Ascending aorta (tissue), 2 donors: ENCODE measurements at regions not wholly inside any gene's neighbourhood (a gene's known extent, or its start where the extent isn't known, plus 50 kb on each side); places are given as distances from the start of the nearest gene placed in this dataset.

ENCODE experiments used
- DNase-seq, 2 donors: peaks; one replicate each; pipeline ENCODE4 v3.0.0-alpha.2; 2019; ENCODE audit warnings: low spot score in 2 of 2
- H3K27ac ChIP-seq, 2 donors: fragments of 200-600 bp; sonication (generic); one replicate each; pipeline ENCODE4 v1.5.1; 2016 to 2017; ENCODE audit warnings: mild to moderate bottlenecking in 1 of 2
- H3K27me3 ChIP-seq: fragments of 200-600 bp; sonication (generic); one replicate; pipeline ENCODE4 v1.5.1; 2017
- H3K36me3 ChIP-seq, 2 donors: fragments of 200-600 bp; sonication (generic); one replicate each; pipeline ENCODE4 v1.5.1; 2016
- H3K4me1 ChIP-seq, 2 donors: fragments of 200-600 bp; sonication (generic); one replicate each; pipeline ENCODE4 v1.5.1; 2016 to 2017; ENCODE audit warnings: mild to moderate bottlenecking in 1 of 2
- H3K4me3 ChIP-seq, 2 donors: fragments of 200-600 bp; sonication (generic); one replicate each; pipeline ENCODE4 v1.5.1; 2016 to 2017; ENCODE audit warnings: mild to moderate bottlenecking in 1 of 2
- H3K9me3 ChIP-seq, 2 donors: fragments of 200-600 bp; sonication (generic); one replicate each; pipeline ENCODE4 v1.5.1; 2016
- CTCF ChIP-seq, 3 experiments: fragments of 200-600 bp in 2 of 3; fragments of 450-650 bp in 1 of 3; sonication (generic) in 2 of 3; IDR thresholded peaks; one replicate each; pipeline ENCODE4 v1.5.1; 2016 to 2019; ENCODE audit warnings: antibody characterized with exemption in 3 of 3, mild to moderate bottlenecking in 1 of 3, moderate library complexity in 1 of 3
- intact Hi-C: fragments of 100-400 bp; cut with DNase I; formaldehyde crosslinking; loops from one replicate; pipeline ENCODE4 v1.15.1; 2023

- Histone ChIP-seq H3K9me3 (no peaks in the 10 kb centered on the region), H3K27ac (no peak overlapping the region), H3K4me1 (no peaks in the 10 kb centered on the region), H3K4me3 (no peak overlapping the region), H3K36me3 (no peaks in the 10 kb centered on the region), H3K27me3 (no peaks in the 10 kb centered on the region)
- intact Hi-C loops, result loop anchor here (10.0 kb wide), 1 partner anchor 326 kb away; no protein-coding TSS in a partner anchor
- DNase-seq, result no peak
- no peak for TF ChIP-seq CTCF (IDR thresholded peaks at IDR 0.05)
Observed at GRCh38 chr2:204250692-204251091, 294.6 kb upstream of the PARD3B start.

- no peak for TF ChIP-seq CTCF (IDR thresholded peaks at IDR 0.05)
- intact Hi-C loops, result loop anchor here (10.0 kb wide), 1 partner anchor 327 kb away; no protein-coding TSS in a partner anchor
- Histone ChIP-seq H3K4me1 (peaks cover 0 to under 1% of the 10 kb centered on the region in 2 donors), H3K36me3 (no peaks in the 10 kb centered on the region), H3K4me3 (no peak overlapping the region), H3K27me3 (no peaks in the 10 kb centered on the region), H3K27ac (no peak overlapping the region), H3K9me3 (no peaks in the 10 kb centered on the region)
- no peak for DNase-seq
Observed at GRCh38 chr2:204251158-204251997, 293.9 kb upstream of the PARD3B start.

GRCh38 chr2:204251998-204252376 is 293.3 kb upstream of the PARD3B start:
- intact Hi-C loops, result loop anchor here (10.0 kb wide), 1 partner anchor 327 kb away; no protein-coding TSS in a partner anchor
- TF ChIP-seq CTCF (IDR thresholded peaks at IDR 0.05), result no peak
- H3K27me3 ChIP-seq, result no peaks in the 10 kb centered on the region

GRCh38 chr2:204255071-204255470 is 290.2 kb upstream of the PARD3B start:
- Histone ChIP-seq H3K27ac (no peak overlapping the region), H3K4me1 (peaks cover 0 to 9% of the 10 kb centered on the region in 2 donors), H3K36me3 (no peaks in the 10 kb centered on the region), H3K9me3 (no peaks in the 10 kb centered on the region), H3K27me3 (no peaks in the 10 kb centered on the region), H3K4me3 (no peak overlapping the region)
- no peak for TF ChIP-seq CTCF (IDR thresholded peaks at IDR 0.05)
- no peak for DNase-seq
- intact Hi-C loops, result loop anchor here (5.0 to 10.0 kb wide), 2 partner anchors 330 to 1422 kb away; no protein-coding TSS in a partner anchor

More at GRCh38 chr2:204251998-204252376, 293.3 kb upstream of the PARD3B start:
- Histone ChIP-seq H3K27ac (no peak overlapping the region), H3K4me3 (no peak overlapping the region), H3K4me1 (peaks cover 0 to 3% of the 10 kb centered on the region in 2 donors), H3K9me3 (no peaks in the 10 kb centered on the region), H3K36me3 (no peaks in the 10 kb centered on the region)
- DNase-seq, result no peak

GRCh38 chr2:204255526-204255925 is 289.7 kb upstream of the PARD3B start:
- no peak for TF ChIP-seq CTCF (IDR thresholded peaks at IDR 0.05)
- Histone ChIP-seq H3K27me3 (no peaks in the 10 kb centered on the region), H3K9me3 (no peaks in the 10 kb centered on the region), H3K27ac (no peak overlapping the region), H3K36me3 (no peaks in the 10 kb centered on the region), H3K4me3 (no peak overlapping the region), H3K4me1 (peaks cover 0 to 9% of the 10 kb centered on the region in 2 donors)
- intact Hi-C loops, result loop anchor here (5.0 to 10.0 kb wide), 2 partner anchors 331 to 1422 kb away; no protein-coding TSS in a partner anchor
- no peak for DNase-seq
